Tibial artery (tissue), 4 donors: ENCODE measurements at regions not wholly inside any gene's neighbourhood (a gene's known extent, or its start where the extent isn't known, plus 50 kb on each side); places are given as distances from the start of the nearest gene placed in this dataset.

Source experiments
- DNase-seq, 2 donors: peaks; one replicate each; pipeline ENCODE4 v3.0.0-alpha.2; 2019
- H3K27ac ChIP-seq, 2 donors: fragments of 200-600 bp; sonication (generic) in 1 of 2; 1 replicate in 1 of 2; 2 replicates in 1 of 2; pipeline ENCODE4 v1.5.1; 2018 to 2019; ENCODE audit warnings: mild to moderate bottlenecking in 1 of 2
- H3K27me3 ChIP-seq, 2 donors: fragments of 200-600 bp; sonication (generic) in 1 of 2; one replicate each; pipeline versions ENCODE4 v1.5.1 to v1.6.0; 2016 to 2019
- H3K36me3 ChIP-seq, 3 donors: fragments of 200-600 bp; sonication (generic) in 2 of 3; one replicate each; pipeline ENCODE4 v1.5.1; 2016 to 2019; ENCODE audit warnings: mild to moderate bottlenecking in 2 of 3
- H3K4me1 ChIP-seq, 4 donors: fragments of 200-600 bp; sonication (generic) in 2 of 4; 1 replicate in 3 of 4; 2 replicates in 1 of 4; pipeline ENCODE4 v1.5.1; 2016 to 2019
- H3K4me3 ChIP-seq, 2 donors: fragments of 200-600 bp; sonication (generic) in 1 of 2; 1 replicate in 1 of 2; 2 replicates in 1 of 2; pipeline ENCODE4 v1.5.1; 2018 to 2019; ENCODE audit warnings: mild to moderate bottlenecking in 2 of 2
- H3K9me3 ChIP-seq, 3 donors: fragments of 200-600 bp; sonication (generic) in 1 of 3; one replicate each; pipeline ENCODE4 v1.5.1; 2016 to 2019
- CTCF ChIP-seq, 2 experiments: fragments of 200-600 bp in 1 of 2; fragments of 450-650 bp in 1 of 2; IDR thresholded peaks; one replicate each; pipeline ENCODE4 v1.5.1; 2017 to 2019; ENCODE audit warnings: antibody characterized with exemption in 2 of 2, mild to moderate bottlenecking in 1 of 2, moderate library complexity in 1 of 2
- intact Hi-C: fragments of 100-400 bp; cut with DNase I; formaldehyde crosslinking; loops from one replicate; pipeline ENCODE4 v1.15.0; 2023; ENCODE audit warnings: low total_unique reads

- Histone ChIP-seq H3K27me3 (no peaks in the 10 kb centered on the region), H3K4me3 (no peak overlapping the region), H3K9me3 (no peaks in the 10 kb centered on the region), H3K36me3 (no peaks in the 10 kb centered on the region), H3K27ac (no peak overlapping the region), H3K4me1 (no peaks in the 10 kb centered on the region)
- intact Hi-C loops = no loop called here
- no peak for DNase-seq
- TF ChIP-seq CTCF (IDR thresholded peaks at IDR 0.05) = no peak
These were observed 951.6 kb downstream of the CCSER2 start for GRCh38 chr10:85280014-85280413.

GRCh38 chr10:85284778-85285770 is 956.7 kb downstream of the CCSER2 start:
- Histone ChIP-seq H3K36me3 (no peaks in the 10 kb centered on the region), H3K27me3 (no peaks in the 10 kb centered on the region), H3K9me3 (no peaks in the 10 kb centered on the region), H3K4me3 (no peak overlapping the region), H3K4me1 (no peaks in the 10 kb centered on the region), H3K27ac (no peak overlapping the region)
- DNase-seq = no peak
- no peak for TF ChIP-seq CTCF (IDR thresholded peaks at IDR 0.05)
- intact Hi-C loops = no loop called here

GRCh38 chr10:85293483-85293882 is 965.1 kb downstream of the CCSER2 start:
- intact Hi-C loops = no loop called here
- no peak overlapping the region for H3K4me3 ChIP-seq
- DNase-seq = no peak
- H3K4me1 ChIP-seq = no peaks in the 10 kb centered on the region
- H3K27me3 ChIP-seq = no peaks in the 10 kb centered on the region
- no peak for TF ChIP-seq CTCF (IDR thresholded peaks at IDR 0.05)
- H3K36me3 ChIP-seq = no peaks in the 10 kb centered on the region
- H3K9me3 ChIP-seq = no peaks in the 10 kb centered on the region
- no peak overlapping the region for H3K27ac ChIP-seq

- TF ChIP-seq CTCF (IDR thresholded peaks at IDR 0.05) = no peak
- Histone ChIP-seq H3K4me3 (no peak overlapping the region), H3K9me3 (no peaks in the 10 kb centered on the region), H3K27ac (no peak overlapping the region), H3K36me3 (no peaks in the 10 kb centered on the region), H3K4me1 (no peaks in the 10 kb centered on the region), H3K27me3 (no peaks in the 10 kb centered on the region)
- intact Hi-C loops = no loop called here
- no peak for DNase-seq
These were observed 983.4 kb downstream of the CCSER2 start for GRCh38 chr10:85311613-85312337.

GRCh38 chr10:85315657-85316056 is 987.3 kb downstream of the CCSER2 start:
- no peak for TF ChIP-seq CTCF (IDR thresholded peaks at IDR 0.05)
- no peaks in the 10 kb centered on the region for H3K27me3 ChIP-seq
- no peak overlapping the region for H3K4me3 ChIP-seq
- H3K9me3 ChIP-seq = no peaks in the 10 kb centered on the region
- H3K36me3 ChIP-seq = no peaks in the 10 kb centered on the region
- DNase-seq = no peak
- intact Hi-C loops = no loop called here
- no peak overlapping the region for H3K27ac ChIP-seq
- no peaks in the 10 kb centered on the region for H3K4me1 ChIP-seq
